GM18507 (cell line): ENCODE measurements at regions not wholly inside any gene's neighbourhood (a gene's known extent, or its start where the extent isn't known, plus 50 kb on each side); places are given as distances from the start of the nearest gene placed in this dataset.
"Not testable (repeated sequence)": the region's sequence is repeated elsewhere in the genome, so short reads cannot be mapped to it uniquely, and the experiment has no call there.

Source experiments
- DNase-seq: peaks from one replicate; pipeline ENCODE4 v3.0.0; 2011; ENCODE audit warnings: low read depth; ENCODE audit not compliant: insufficient read length; ENCODE audit errors: extremely low spot score
- FAIRE-seq: peaks from 2 replicates; lab custom pipeline; 2011; peaks lifted over from hg19 to GRCh38; lab: Jason Lieb, UNC

GRCh38 chr12:127169321-127170181, 1097.4 kb upstream of the TMEM132C start:
- FAIRE-seq = no peak
- no peak for DNase-seq

DNA sequence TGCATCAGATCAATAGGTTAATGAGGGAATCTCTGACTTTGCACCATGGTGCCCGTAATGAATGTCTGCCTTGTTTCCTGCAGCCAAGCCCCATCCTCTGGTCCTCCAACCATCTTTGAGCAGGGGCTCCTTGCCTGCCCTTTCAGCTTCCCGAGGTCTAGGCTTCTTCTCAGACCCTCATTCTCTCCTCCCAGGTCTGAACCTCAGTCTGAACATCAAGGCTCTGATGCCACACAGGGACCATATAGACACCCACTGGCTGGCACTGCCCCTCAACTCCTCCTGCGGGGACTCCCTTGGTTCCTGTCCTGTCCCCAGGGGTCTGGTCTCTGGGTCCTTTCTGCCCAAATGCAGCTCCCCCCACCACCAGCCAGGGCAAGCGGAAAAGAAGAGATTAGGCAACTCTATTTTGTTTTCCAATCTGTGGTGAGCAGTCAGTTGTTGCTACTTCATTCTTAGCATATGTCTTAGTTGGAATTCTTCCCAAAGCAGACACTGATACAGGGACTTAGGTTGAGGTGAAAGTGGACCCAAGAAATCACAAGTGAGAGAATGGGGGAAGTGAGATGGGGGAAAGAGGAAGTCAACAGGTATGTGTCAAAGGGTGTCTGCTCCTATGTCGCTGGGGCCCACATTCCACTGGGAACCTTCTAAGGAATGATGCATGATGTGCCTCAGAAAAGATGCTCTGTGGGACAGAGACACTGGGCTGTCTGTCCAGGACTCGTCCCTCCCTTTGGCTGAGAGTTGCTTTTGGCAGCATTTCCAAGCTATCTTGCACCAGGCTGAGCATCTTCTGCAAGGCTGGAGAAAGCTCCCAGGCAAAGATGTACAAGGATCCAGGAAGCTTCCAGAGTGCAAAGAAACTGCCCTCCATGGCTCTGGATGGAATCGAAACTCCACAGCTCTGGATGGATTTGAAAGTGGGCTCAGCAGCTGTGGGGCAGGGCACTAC, 1096.5 kb upstream of the TMEM132C start:
- no peak for DNase-seq
- no peak for FAIRE-seq

GRCh38 chr12:127172861-127173260, 1094.1 kb upstream of the TMEM132C start:
- DNase-seq (no peak), FAIRE-seq (no peak)

DNA sequence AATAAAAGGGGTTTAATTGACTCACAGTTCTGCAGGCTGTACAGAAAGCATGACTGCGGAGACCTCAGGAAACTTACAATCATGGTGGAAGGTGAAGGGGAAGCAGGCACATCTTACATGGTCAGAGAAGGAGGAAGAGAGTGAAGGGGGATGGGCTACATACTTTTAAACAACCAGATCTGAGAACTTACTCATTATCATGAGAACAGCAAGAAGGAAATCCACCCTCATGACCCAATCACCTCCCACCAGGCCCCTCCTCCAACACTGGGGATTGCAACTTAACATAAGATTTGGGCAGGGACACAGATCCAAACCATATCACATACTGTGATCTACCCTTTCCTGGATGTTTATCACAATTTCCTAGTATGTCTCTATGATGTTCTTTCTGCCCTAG, 1093.0 kb upstream of the TMEM132C start:
- DNase-seq, FAIRE-seq: not testable (repeated sequence)

- DNase-seq (no peak), FAIRE-seq (no peak)
These were observed 1092.1 kb upstream of the TMEM132C start for GRCh38 chr12:127174881-127175280.

DNA sequence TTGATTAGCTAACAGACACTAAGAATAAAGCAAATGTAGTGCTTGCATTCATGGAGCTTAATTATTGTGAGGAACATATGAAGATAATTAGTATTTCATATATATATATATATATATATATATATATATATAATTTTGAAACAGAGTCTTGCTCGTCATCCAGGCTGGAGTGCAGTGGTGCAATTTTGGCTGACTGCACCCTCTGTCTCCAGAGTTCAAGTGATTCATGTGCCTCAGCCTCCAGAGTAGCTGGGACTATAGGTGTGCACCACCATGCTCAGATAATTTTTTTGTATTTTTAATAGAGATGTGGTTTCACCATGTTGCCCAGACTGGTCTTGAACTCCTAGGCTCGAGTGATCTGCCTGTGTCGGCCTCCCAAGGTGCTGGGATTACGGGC, 1091.6 kb upstream of the TMEM132C start:
- FAIRE-seq = no peak

GRCh38 chr12:127176804-127177203, 1090.2 kb upstream of the TMEM132C start:
- DNase-seq (no peak), FAIRE-seq (no peak)

More for the DNA sequence above, 1091.6 kb upstream of the TMEM132C start:
- no peak for DNase-seq

DNA sequence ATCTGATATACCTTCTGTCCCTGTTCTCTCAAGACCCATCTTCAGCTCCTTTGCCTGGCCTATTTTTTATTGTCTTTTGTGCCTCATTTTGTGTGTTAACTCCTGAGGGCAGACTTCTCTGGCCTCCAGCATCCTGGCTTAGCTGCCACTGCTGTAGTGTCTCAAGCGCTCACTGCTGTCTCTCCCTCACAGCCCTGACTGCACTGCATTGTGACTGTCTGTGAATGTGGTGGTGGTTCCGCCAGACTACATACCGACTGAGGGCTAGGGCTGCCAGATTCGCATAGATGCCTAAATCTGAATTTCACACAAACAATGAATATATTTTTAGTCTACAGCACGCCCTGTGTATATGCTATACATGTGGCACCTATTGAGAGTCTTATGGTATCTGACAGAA, 1088.9 kb upstream of the TMEM132C start:
- no peak for FAIRE-seq
- no peak for DNase-seq

DNA sequence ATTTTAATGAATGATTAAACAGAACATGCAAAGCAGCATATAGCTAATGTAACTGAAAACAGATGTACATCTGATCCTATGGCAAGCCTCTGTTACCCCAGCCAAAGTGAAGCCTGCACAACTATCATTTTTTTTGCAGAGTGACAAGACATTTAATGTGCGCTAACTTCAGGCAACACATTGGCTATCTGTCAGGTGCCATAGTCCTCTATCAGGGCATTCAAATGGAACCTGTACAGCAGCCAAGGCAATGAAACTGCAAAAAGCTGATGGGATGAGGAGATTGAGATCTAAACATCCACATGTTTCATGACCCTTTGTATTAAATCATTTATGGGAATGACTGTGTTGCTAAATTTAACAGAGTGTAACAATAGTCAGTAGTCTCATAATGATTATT, 1088.5 kb upstream of the TMEM132C start:
- DNase-seq (no peak), FAIRE-seq (no peak)

DNA sequence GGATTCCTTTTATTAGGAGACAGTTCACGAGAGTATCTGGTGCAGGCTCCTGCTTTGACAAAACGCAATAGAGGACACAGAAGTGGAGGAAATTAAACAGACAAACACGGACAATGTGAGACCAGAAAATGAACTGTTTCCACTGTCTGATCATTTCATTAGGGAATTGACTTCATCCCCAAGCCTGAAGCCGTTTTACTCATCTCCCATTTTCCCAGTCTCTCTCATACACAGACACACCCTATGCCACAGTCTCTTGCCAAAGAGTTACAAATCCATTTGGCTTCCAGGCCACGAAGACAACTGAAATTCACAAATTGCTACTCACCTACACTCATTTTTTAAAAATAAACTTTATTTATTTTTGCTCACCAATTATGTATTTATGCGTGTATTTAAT, 1087.8 kb upstream of the TMEM132C start:
- FAIRE-seq = no peak
- DNase-seq = no peak

- DNase-seq (no peak), FAIRE-seq (no peak)
These were observed 1085.0 kb upstream of the TMEM132C start for GRCh38 chr12:127182018-127182417.

DNA sequence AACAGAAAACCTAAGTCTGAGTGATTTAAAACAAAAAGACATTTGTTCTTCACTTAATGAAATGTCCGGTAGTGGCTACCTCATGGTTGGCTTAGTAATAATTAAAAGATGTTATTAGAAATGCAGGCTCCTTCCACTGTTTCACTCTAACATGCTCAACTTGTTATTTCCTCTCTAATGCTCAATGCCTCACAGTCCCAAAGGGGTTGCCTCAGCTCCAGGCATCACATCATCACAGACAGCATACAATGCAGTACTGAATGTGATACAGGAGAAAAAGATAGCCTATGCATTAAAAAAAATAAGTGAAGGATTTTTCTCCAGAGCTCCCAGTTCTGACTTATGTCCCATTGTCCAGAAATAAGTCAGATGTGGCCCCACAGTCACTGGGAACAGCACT, 1077.0 kb upstream of the TMEM132C start:
- FAIRE-seq = no peak
- DNase-seq = no peak

- no peak for DNase-seq
- FAIRE-seq = no peak
These were observed 1075.8 kb upstream of the TMEM132C start for GRCh38 chr12:127191129-127191528.

GRCh38 chr12:127192391-127192790, 1074.6 kb upstream of the TMEM132C start:
- no peak for DNase-seq
- no peak for FAIRE-seq

DNA sequence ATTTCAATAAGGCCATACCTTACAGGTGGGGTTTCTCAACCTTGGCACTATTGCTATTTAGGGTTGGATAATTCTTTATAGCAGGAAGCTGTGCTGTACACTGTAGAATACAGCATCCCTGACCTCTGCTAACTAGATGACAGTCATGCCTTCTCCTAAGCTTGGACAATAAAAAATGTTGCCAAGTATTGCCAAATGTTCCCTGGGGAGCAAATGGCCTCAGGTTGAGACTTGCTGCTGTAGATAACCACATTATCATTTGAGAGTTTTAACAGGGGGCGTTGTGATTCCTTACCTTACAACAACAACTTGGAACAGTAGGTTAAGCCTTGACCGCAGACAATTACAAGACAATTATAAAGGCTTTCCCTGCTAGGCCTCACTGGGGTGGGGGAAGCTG, 1073.6 kb upstream of the TMEM132C start:
- FAIRE-seq = no peak
- DNase-seq = no peak

- DNase-seq (no peak), FAIRE-seq (no peak)
These were observed 1072.8 kb upstream of the TMEM132C start for GRCh38 chr12:127194176-127194575.

- FAIRE-seq (no peak), DNase-seq (no peak)
These were observed 1061.0 kb upstream of the TMEM132C start for GRCh38 chr12:127205781-127206555.

DNA sequence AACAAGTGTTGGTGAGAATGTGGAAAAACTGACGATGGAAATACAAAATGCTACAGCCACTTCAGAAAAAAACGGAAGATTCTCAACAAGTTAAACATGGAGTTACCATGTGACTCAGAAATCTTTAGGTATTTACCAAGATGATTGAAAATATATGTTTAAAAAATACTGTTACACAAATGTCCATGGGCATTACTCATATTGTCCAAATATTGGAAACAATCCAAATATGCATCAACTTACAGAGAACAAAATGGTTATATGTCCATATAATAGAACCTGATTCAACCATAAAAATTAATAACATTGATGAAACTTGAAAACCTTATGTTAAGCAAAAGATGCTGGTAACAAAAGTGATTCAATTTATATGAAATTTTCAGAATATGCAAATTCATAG, 1057.7 kb upstream of the TMEM132C start:
- FAIRE-seq (no peak), DNase-seq (no peak)

GRCh38 chr12:127214186-127214585, 1052.8 kb upstream of the TMEM132C start:
- DNase-seq (no peak), FAIRE-seq (no peak)

- no peak for FAIRE-seq
- DNase-seq = no peak
These were observed 1044.0 kb upstream of the TMEM132C start for GRCh38 chr12:127223011-127223410.
